Left ventricle myocardium superior (tissue), 1 donor: ENCODE measurements at regions not wholly inside any gene's neighbourhood (a gene's known extent, or its start where the extent isn't known, plus 50 kb on each side); places are given as distances from the start of the nearest gene placed in this dataset.
"Not testable (repeated sequence)": the region's sequence is repeated elsewhere in the genome, so short reads cannot be mapped to it uniquely, and the experiment has no call there.

Experiments used
- ATAC-seq: fragments of 200-7000 bp; cut with Tn5 transposase; one replicate; pipeline ENCODE4 v1.9.1; 2020; ENCODE audit warnings: mild to moderate bottlenecking, moderate library complexity
- DNase-seq: peaks from one replicate; pipeline ENCODE4 v3.0.0-alpha.2; 2020
- intact Hi-C: fragments of 100-400 bp; cut with micrococcal nuclease; formaldehyde crosslinking; loops from one replicate; pipeline ENCODE4 v1.11.0; 2022
- donor health status: DM: no; HTN: yes; CAD: no; lungs with severe emphysema.

DNA sequence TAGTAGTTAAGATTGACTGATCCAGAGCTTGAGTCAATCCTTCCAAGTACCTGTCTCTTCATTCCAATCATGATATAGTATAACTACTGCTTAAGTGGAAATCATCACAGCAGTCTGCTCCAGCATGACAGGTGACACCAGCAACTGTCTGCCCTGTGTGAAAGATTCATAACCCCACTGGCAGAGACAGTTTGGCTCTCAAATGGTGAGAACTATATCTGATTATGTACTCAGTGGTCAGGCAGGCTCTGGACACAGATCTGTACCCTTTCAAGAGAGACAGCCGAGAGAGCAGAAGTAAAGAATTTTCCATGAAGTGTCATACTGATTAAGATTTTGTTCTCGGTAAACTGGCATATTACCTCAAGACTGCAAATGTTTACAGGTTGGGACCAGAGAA, 741.5 kb downstream of the CDY1 start:
- intact Hi-C loops, DNase-seq, ATAC-seq: not testable (repeated sequence)

DNA sequence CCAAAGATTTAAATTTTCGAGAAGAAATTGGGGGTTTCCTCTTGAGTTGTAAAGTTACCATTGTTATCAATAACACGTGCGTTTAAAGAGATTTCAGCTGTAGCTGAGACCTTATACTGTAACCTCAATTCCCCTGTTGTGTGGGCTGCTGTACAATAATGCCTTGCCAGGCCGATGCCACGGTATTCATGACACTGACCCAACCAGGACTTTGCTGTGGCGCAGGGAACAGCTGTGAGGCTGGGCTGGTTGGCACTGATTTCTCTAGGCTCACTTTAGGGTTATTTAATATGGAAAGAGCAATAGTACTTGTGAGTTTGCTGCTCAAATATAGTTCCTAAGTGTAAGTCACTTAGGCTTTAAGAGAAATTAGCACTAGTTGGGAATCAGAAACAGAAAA, 744.2 kb downstream of the CDY1 start:
- DNase-seq, ATAC-seq, intact Hi-C loops: not testable (repeated sequence)

DNA sequence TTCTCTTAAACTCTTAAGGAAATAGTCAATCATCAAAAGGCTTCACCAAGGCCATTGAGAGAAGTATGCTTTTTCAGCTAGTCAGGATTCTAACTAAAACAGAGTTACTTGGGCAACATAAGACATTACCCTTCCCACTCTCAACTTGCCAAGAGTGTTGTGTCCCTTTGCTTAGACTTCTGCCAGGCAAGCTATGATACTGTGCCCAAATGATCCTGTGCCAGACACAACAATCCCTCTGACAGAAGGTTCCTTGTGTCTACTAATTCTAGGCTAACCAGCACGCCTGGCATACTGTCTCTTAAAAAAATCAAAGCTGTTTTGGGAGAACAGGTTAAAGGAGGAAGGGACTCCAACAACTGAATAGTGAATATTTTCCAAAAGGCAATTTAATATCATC, 750.6 kb downstream of the CDY1 start:
- DNase-seq, result not testable (repeated sequence)
- peak; percentile 68 for ATAC-seq

DNA sequence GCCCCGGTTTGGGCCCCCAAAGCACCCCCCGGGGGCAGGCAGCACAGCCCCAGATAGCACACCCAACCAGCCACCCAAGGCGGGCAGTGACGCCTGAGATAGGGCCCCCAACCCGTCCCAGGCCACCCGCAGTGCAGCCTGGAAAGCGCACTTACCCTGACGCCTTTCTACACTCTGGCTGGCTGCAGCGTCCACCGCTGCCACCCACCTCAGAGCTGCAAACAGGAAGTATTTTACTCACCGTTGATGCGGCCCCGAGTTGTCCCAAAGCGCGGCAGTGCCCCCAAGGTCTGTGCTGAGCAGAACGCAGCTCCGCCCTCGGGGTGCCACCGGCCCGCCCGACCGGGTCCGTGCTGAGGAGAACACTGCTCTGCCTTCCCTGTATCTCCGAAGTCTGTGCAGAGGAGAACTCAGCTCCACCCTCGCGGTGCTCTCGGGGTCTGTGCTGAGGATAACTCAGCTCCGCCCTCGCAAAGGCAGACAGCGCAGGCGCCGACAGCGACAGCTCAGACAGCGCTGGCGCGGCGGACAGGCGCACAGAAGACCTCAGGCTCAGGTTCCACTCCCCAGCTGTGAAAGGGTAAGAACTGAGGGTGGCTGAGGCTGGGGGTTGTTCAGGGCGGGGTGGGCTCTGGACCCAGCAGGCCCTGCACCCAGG, 786.9 kb downstream of the CDY1 start:
- ATAC-seq, result no peak
- intact Hi-C loops, result no loop called here
- no peak for DNase-seq

More for the DNA sequence above, 750.6 kb downstream of the CDY1 start:
- intact Hi-C loops, result not testable (repeated sequence)

DNA sequence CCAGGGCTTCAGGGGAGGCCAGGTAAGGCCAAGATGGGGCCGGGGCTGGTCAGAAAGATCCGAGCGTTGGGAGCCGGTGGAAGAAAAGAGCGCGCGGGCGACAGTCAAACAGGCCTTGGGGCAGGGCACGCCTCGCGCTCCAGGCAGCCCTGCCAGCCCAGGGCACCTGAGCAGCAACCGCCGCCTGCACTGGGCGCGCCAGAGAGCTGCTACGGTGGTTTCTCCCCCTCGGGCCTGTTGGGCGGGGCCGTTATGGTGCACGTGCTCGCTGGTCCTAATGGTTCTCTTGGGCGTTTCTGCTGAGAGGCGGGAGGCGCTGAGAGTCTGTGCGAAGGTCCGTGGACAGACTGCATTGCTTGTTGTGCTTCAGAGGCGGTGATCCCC, 787.4 kb downstream of the CDY1 start:
- DNase-seq (no peak), ATAC-seq (no peak)
- intact Hi-C loops, result no loop called here
